DND-41 (cell line): ENCODE measurements at regions not wholly inside any gene's neighbourhood (a gene's known extent, or its start where the extent isn't known, plus 50 kb on each side); places are given as distances from the start of the nearest gene placed in this dataset.

Source experiments
- CTCF ChIP-seq: IDR thresholded peaks from 2 replicates; pipeline ENCODE4 v1.5.1; 2012; ENCODE audit warnings: borderline replicate concordance, low read length, moderate library complexity, mild to moderate bottlenecking; ENCODE audit not compliant: poor library complexity, severe bottlenecking; ENCODE audit errors: extremely low read depth
- EZH2 ChIP-seq: IDR thresholded peaks from 3 replicates; pipeline ENCODE4 v1.6.1; 2012; ENCODE audit warnings: borderline replicate concordance, low read depth, mild to moderate bottlenecking, moderate library complexity, low read length, inconsistent platforms; ENCODE audit not compliant: severe bottlenecking

- TF ChIP-seq EZH2 (no peak), CTCF (no peak)
These were observed 95.8 kb upstream of the ATXN7L3B start for GRCh38 chr12:74441872-74442271.
